ENCODE measurements at regions not wholly inside any gene's neighbourhood (a gene's known extent, or its start where the extent isn't known, plus 50 kb on each side); places are given as distances from the start of the nearest gene placed in this dataset.

DNA sequence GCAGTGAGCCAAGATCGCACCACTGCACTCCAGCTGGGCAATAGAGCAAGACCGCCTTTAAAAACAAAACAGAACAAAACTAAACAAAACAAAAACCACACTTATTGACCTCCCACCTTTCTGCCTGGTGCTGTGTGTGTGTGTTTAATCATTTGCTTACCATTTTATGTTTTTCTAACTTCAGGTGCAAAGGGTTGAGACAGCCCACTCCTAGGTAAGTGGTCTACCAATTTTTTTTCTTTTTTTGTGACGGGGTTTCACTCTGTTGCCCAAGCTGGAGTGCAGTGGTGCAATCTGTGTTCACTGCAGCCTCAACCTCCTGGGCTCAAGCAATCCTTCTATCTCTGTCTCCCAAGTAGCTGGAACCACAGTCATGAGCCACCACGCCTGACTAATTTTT is 65.8 kb downstream of the SALL1 start:
- Histone ChIP-seq H3K36me3 (no peaks in the 10 kb centered on the region), H3K4me1 (no peaks in the 10 kb centered on the region), H3K27me3 (no peaks in the 10 kb centered on the region; the same call in 1 of the 2 replicates), H3K9me3 (replicated peaks) (no peaks in the 10 kb centered on the region), H3K4me3 (no peak overlapping the region), H3K27ac (no peak overlapping the region)
- DNase-seq: no peak

DNA sequence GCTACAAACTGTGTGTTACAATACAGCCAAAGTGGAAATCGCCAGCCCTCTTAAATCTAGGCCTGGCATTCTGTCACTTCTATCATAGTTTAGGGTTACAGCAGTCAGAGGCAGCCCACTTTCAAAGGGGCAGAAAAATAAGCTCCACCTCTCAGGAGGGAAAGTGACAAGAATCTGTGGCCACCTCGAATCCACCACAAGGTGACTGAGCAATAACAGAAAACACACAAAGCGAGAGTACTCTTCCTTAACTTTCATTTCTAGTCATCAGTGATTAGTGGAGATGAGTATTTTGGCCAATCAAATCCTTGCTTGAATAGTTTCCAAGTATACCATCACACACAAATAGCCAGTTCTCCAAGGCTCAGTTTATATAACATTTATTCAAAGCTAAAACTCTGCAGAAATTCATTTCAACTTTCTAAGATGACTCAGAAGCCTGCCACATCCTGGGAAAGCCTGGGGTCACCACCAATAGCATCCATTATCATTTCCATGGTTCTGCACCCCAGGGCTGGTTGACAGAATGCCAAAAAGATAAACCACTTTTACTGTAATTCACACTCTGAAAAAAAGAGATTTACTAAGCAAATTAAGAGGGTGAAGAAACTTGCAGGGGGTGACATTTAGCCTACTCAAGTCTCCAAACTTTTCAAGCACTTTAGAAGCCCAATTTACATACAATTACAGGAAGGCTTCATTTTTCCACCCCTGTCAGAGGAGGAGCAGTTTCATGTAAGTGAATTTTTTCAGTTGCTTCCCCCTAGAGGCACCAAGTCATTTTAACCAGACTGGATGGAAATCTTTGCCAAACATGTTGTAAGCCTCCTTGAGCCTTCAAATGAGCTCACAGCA is 66.8 kb downstream of the SALL1 start:
- Histone ChIP-seq H3K36me3 (no peaks in the 10 kb centered on the region), H3K4me1 (no peaks in the 10 kb centered on the region)
- no peak for DNase-seq

DNA sequence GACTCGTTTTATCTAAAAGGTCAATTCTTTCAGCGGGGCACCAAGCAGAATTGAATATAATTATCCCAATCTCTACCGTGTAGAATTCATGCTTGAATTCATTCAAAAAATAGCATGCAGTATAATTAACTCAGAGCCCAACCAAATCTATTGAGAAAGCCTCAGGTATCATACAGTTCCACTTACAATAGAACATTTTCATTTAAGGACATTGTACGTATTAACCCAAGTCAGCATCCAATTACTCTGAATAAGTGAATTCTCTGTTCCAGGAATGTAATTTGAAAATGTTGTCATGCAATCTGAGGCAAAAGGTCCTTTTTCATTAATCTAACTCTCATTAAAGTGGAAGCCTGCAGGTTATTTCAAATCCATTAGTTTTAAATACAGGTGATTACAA is 78.5 kb downstream of the SALL1 start:
- no peak for DNase-seq
- H3K36me3 ChIP-seq: no peaks in the 10 kb centered on the region
- no peaks in the 10 kb centered on the region for H3K9me3 ChIP-seq (replicated peaks)
- H3K27me3 ChIP-seq: no peaks in the 10 kb centered on the region
- H3K27ac ChIP-seq: no peak overlapping the region
- no peak overlapping the region for H3K4me3 ChIP-seq
- H3K4me1 ChIP-seq: no peaks in the 10 kb centered on the region

More for the DNA sequence above, 66.8 kb downstream of the SALL1 start:
- Histone ChIP-seq H3K4me3 (no peak overlapping the region), H3K9me3 (replicated peaks) (no peaks in the 10 kb centered on the region), H3K27ac (no peak overlapping the region), H3K27me3 (no peaks in the 10 kb centered on the region; the same call in 1 of the 2 replicates)

DNA sequence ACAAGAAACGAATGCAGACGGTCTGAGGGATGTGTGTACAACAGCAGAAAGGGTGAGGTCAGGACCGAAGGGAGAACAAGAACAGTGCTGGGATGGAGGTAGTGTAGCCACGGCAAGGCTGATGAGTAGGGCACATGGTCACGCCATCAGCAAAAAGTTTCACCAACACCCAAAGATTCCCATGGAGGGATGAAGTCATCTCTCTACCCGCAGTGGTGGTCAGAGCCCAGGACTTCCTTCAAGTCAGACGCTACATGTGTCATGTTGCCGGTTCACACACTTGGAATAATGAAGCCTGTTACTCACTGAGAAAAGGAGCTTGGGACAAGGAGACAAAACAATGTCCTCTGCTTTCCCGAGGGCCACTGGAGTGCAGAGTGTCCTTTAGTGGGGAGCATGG is 79.7 kb downstream of the SALL1 start:
- no peaks in the 10 kb centered on the region for H3K4me1 ChIP-seq
- DNase-seq: no peak
- H3K27ac ChIP-seq: no peak overlapping the region

DNA sequence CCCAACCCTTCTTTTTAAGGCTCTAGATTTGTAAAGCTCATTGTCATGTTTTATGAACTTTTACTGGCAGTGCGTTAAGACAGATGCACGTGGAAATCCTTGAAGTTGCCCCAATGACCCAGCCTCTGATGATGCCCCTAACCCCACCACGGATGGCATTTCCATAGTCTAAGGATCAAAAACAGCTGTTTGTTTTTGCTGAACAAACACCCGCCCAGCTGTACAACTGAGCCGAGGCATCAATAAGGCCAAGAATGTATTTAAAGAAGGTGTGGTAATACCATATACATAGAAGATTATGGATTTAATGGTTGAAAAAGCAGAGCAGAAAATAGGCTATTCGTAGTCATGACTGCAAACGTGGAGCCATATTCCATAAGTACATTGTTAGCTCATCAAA is 83.7 kb downstream of the SALL1 start:
- H3K27me3 ChIP-seq: no peaks in the 10 kb centered on the region
- no peak overlapping the region for H3K27ac ChIP-seq

More for the DNA sequence above, 79.7 kb downstream of the SALL1 start:
- Histone ChIP-seq H3K4me3 (no peak overlapping the region), H3K36me3 (no peaks in the 10 kb centered on the region), H3K9me3 (replicated peaks) (no peaks in the 10 kb centered on the region), H3K27me3 (no peaks in the 10 kb centered on the region)

DNA sequence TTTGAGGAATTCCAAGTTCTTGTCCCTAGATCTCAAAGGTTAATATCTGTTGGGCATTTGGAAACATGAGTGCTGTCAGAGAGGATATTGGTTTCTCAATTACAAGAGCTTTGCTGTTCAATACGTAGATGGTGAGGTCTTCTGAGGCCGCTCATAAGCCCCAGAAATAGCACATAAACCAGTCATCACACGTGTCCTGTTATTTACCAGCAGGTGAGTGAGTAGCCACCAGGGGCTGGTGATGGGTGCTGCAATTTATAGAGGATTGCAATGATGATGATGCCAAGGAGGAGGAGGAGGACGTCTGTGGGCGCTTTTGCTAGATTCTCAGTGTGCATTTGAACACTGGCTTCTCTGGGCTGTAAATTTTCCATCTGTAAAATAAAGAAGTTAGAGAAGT is 89.0 kb downstream of the SALL1 start:
- Histone ChIP-seq H3K36me3 (no peaks in the 10 kb centered on the region), H3K27me3 (no peaks in the 10 kb centered on the region; the same call in 1 of the 2 replicates), H3K9me3 (replicated peaks) (no peaks in the 10 kb centered on the region), H3K4me1 (no peaks in the 10 kb centered on the region), H3K4me3 (no peak overlapping the region), H3K27ac (no peak overlapping the region)
- no peak for DNase-seq

More for the DNA sequence above, 83.7 kb downstream of the SALL1 start:
- no peak overlapping the region for H3K4me3 ChIP-seq
- H3K4me1 ChIP-seq: no peaks in the 10 kb centered on the region
- no peak for DNase-seq
- H3K9me3 ChIP-seq (replicated peaks): no peaks in the 10 kb centered on the region
- no peaks in the 10 kb centered on the region for H3K36me3 ChIP-seq

DNA sequence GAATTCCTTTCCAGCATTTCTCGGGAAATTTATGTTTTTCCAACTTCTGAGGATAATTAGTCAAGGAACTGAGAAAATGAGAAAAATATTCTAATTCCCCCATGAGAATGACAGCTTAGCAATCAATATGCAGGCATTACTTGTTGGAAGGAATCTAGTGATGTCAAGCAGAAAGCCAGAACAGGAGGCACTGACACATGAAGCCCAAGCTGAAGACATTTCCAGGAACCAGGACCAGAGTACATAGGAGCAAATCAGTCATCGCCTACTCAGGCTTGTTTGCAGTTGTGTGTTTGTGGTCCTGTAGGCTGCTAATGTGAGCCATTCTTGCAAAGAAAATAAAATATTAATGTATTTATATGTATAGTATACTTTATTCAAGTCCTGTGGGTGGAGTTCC is 89.7 kb downstream of the SALL1 start:
- Histone ChIP-seq H3K4me1 (no peaks in the 10 kb centered on the region), H3K27ac (no peak overlapping the region), H3K36me3 (no peaks in the 10 kb centered on the region), H3K27me3 (no peaks in the 10 kb centered on the region; the same call in 1 of the 2 replicates), H3K9me3 (replicated peaks) (no peaks in the 10 kb centered on the region), H3K4me3 (no peak overlapping the region)
- no peak for DNase-seq

DNA sequence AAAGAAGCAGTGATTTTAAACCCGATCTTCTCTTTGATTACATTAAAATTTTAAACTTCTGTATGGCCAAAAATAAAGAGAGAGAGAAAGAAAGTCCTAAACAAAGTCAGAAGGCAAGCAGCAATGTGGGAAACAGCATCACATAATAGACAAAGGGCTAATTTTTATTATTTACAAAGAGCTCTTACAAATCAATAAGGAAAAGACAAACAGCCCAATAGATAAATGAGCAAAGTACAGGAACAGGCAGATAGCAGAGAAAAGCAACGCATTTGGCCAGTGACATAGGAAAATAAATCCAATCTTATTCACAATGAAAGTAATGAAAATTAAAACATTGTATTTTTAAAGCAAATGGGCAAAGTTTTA is 93.1 kb downstream of the SALL1 start:
- no peaks in the 10 kb centered on the region for H3K4me1 ChIP-seq
- no peaks in the 10 kb centered on the region; the same call in 1 of the 2 replicates for H3K27me3 ChIP-seq
- no peaks in the 10 kb centered on the region for H3K9me3 ChIP-seq (replicated peaks)
- no peaks in the 10 kb centered on the region for H3K36me3 ChIP-seq
- DNase-seq: no peak
- H3K27ac ChIP-seq: no peak overlapping the region
- no peak overlapping the region for H3K4me3 ChIP-seq

DNA sequence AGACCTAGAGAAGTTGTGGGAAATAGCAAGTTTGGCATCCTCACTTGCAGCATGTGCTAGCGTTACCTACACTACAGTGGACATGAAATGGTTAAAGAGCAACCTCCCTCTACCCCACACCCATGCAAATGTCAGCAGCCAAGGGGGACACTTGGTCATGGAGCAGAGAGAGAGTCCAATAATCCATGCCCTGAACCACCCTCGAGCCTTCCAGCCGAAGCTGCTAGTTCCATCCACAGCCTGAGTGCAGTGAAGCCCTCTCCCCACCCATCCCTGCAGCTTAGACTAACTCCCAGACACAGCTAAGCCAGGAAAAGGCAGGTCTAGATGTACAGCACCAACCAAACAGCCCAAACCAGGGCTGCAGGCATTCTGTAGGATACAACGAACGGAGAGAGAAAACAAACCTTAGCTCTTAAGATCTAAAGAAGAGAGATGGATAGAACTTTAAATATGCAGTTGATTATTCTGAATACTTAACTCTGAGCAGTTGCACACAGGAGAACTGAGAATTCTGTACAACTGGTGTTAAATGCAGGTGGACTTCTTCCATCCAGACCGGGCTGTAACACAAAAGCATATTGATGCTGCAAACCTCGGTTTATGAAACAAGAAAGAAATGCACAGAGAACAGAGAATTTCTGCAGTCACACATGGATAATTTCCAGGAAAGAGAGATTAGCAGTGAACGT is 93.8 kb downstream of the SALL1 start:
- no peaks in the 10 kb centered on the region for H3K4me1 ChIP-seq
- H3K27me3 ChIP-seq: no peaks in the 10 kb centered on the region; the same call in 1 of the 2 replicates
- H3K36me3 ChIP-seq: no peaks in the 10 kb centered on the region
- no peak overlapping the region for H3K27ac ChIP-seq
- no peak overlapping the region for H3K4me3 ChIP-seq
- DNase-seq: no peak
- no peaks in the 10 kb centered on the region for H3K9me3 ChIP-seq (replicated peaks)

DNA sequence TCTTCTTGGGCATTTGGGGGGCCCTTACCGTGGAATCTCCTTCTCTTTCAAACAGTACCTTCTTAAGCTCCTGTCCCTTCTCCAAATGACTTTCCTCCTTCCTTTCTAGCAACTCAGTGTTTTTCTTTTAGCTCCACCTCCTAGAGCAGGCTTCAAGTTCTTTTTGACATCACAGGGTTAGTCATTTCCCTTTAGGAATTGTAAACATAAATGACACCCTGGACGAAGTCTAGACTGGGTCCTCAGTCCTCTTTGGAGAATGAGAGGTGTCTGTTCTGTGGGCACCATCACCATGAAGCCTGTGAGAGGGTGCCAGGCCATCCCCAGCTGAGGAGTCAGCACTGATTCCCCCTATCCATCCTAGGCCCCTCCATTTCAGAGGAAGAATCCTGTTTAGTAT is 94.7 kb downstream of the SALL1 start:
- no peak for DNase-seq
- Histone ChIP-seq H3K36me3 (no peaks in the 10 kb centered on the region), H3K27ac (no peak overlapping the region), H3K4me3 (no peak overlapping the region), H3K27me3 (no peaks in the 10 kb centered on the region; the same call in 1 of the 2 replicates), H3K4me1 (no peaks in the 10 kb centered on the region), H3K9me3 (replicated peaks) (no peaks in the 10 kb centered on the region)

DNA sequence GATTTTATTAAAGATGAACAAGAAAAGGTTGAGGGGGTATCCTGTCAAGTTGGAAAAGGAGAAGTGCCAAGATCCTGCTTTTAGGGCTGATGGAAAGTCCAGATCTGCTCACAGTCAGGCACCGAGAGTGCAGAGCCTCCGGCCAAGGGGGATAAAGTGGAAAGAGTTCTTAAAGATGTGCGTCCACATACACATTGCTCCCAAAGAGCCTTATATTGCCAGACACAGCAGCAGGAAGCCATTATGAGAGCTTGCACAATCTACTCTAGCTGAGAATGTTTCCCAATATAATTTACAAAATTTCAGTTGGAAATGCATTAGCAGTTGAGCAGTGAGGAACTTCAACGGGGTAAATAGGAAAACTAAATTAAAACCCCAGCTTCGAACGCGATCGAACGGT is 95.6 kb downstream of the SALL1 start:
- Histone ChIP-seq H3K27ac (no peak overlapping the region), H3K36me3 (no peaks in the 10 kb centered on the region), H3K4me1 (no peaks in the 10 kb centered on the region), H3K9me3 (replicated peaks) (no peaks in the 10 kb centered on the region), H3K27me3 (no peaks in the 10 kb centered on the region; the same call in 1 of the 2 replicates), H3K4me3 (no peak overlapping the region)
- no peak for DNase-seq

DNA sequence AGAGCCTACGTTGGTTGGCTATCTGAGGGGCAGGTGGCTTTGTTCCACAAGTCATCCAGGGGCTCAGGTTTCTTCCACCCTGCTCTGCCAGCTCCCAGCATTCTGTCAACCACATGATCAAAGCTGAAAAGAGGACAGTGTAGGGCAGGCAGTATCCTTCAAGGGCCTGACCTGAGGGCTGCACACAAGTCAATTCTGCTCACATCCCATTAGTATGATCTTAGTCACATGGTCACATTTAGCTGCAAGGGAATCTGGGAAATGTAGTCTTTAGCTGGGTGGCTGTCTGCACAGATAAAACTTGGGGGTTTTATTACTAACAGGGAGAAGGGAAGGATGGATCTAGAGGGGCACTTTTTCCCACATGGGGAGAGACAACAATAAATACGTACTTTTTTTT is 97.3 kb downstream of the SALL1 start:
- H3K4me3 ChIP-seq: no peak overlapping the region
- H3K9me3 ChIP-seq (replicated peaks): no peaks in the 10 kb centered on the region
- no peaks in the 10 kb centered on the region for H3K36me3 ChIP-seq
- H3K27me3 ChIP-seq: no peaks in the 10 kb centered on the region; the same call in 1 of the 2 replicates
- DNase-seq: no peak
- H3K4me1 ChIP-seq: no peaks in the 10 kb centered on the region
- no peak overlapping the region for H3K27ac ChIP-seq

DNA sequence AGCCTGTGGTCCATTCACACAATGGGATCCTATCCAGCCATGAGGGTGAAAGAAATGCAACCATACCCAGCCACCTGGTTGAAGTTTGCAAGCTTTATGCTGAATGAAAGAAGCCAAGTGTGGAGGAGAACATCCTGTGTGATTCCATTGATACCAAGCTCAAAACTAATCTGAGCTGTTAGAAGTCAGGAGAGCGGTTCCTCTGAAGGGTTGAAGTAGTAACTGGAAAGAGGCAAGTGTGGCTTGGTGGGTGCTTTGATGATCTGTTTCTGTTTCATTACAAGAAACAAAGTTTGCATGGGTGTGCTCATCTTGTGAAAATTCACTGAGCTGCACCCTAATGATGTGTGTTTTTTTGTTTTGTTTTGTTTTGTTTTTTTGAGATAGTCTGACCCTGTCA is 99.4 kb downstream of the SALL1 start:
- no peaks in the 10 kb centered on the region for H3K4me1 ChIP-seq

DNA sequence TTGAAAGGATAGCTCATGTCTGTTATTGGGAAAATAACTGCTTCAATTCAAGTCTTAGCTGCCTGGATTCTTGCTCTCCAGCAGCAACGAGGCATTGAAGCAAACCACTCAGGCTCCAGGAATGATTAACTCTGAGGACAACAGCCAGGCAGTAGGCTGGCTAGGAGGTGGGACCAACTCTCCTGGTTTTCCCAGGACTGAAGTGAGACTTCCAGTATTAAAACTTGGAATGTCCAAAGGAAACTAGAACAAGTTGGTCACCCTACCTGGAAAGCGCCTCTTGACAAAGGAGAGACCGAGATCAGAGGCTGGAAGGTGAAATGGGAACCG is 100.7 kb downstream of the SALL1 start:
- DNase-seq: no peak
- H3K4me1 ChIP-seq: no peaks in the 10 kb centered on the region
- no peaks in the 10 kb centered on the region for H3K9me3 ChIP-seq (replicated peaks)
- no peak overlapping the region for H3K4me3 ChIP-seq
- H3K36me3 ChIP-seq: no peaks in the 10 kb centered on the region
- no peak overlapping the region for H3K27ac ChIP-seq
- no peaks in the 10 kb centered on the region for H3K27me3 ChIP-seq

More for the DNA sequence above, 99.4 kb downstream of the SALL1 start:
- no peaks in the 10 kb centered on the region for H3K9me3 ChIP-seq (replicated peaks)
- DNase-seq: no peak
- H3K27me3 ChIP-seq: no peaks in the 10 kb centered on the region
- H3K4me3 ChIP-seq: no peak overlapping the region
- no peaks in the 10 kb centered on the region for H3K36me3 ChIP-seq
- no peak overlapping the region for H3K27ac ChIP-seq

DNA sequence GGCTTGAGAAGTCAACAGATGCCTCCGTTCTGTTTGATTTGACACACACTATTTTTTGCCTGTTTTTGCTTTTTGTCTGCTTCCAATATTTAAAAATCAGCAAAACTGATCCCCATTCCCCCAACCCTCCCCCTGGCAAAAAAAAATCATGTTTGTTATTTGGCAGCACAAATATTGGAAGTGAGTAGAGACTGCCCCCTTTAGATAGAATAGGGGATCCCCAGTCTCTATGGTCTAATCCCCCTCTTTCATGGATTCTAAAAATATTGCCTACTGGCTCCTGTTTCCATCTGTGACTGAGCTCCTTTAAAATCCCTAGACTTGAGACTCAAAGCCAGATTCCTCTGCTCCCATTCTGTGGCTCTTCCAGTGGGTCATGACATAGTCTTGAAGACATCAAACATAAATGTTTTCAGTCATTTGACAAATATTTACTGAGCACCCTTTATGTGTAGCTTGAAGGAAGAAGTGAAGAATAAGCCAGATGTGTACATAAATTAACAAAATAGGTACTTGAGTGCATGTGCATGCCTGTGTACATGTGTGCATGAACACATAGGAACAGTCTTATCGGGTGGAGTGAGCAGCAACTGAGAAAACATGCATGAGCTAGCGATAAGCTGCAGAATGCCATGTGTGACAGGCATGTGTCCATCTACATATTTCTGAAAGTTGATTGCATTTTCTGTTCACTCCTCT is 101.2 kb downstream of the SALL1 start:
- H3K4me1 ChIP-seq: no peaks in the 10 kb centered on the region
- no peak for DNase-seq
- no peaks in the 10 kb centered on the region for H3K36me3 ChIP-seq
- H3K4me3 ChIP-seq: no peak overlapping the region
- H3K27ac ChIP-seq: no peak overlapping the region
- no peaks in the 10 kb centered on the region for H3K9me3 ChIP-seq (replicated peaks)
- H3K27me3 ChIP-seq: no peaks in the 10 kb centered on the region

Measured in SJCRH30 (cell line).